ENCODE measurements at regions not wholly inside any gene's neighbourhood (a gene's known extent, or its start where the extent isn't known, plus 50 kb on each side); places are given as distances from the start of the nearest gene placed in this dataset.

- no peaks in the 10 kb centered on the region for H3K4me1 ChIP-seq (ENCODE audit: control insufficient read depth in 2 of 2, insufficient read depth in 2 of 2, low read length in 1 of 2)
- no peaks in the 10 kb centered on the region for H3K36me3 ChIP-seq (ENCODE audit: control insufficient read depth in 2 of 2, insufficient read depth in 2 of 2, low read length in 1 of 2)
- 57 to 59% methylated on average over 2 of the region's 2 CpGs for WGBS, 2 donors
- H3K9me3 ChIP-seq (ENCODE audit: control insufficient read depth in 2 of 2, insufficient read depth in 1 of 2, low read depth in 1 of 2, low read length in 1 of 2), result no peaks in the 10 kb centered on the region
- no peak overlapping the region for H3K27ac ChIP-seq (ENCODE audit: low read depth in 2 of 2, low read length in 1 of 2)
- H3K4me3 ChIP-seq (ENCODE audit: low read depth in 1 of 2, low read length in 2 of 2), result no peak overlapping the region
- no peaks in the 10 kb centered on the region for H3K27me3 ChIP-seq (ENCODE audit: control insufficient read depth in 1 of 2, insufficient read depth in 2 of 2, low read length in 2 of 2)
Observed at GRCh38 chr6:130598021-130598989, 228.9 kb upstream of the SMLR1 start.

- Histone ChIP-seq H3K36me3 (ENCODE audit: control insufficient read depth in 2 of 2, insufficient read depth in 2 of 2, low read length in 1 of 2) (no peaks in the 10 kb centered on the region), H3K27me3 (ENCODE audit: control insufficient read depth in 1 of 2, insufficient read depth in 2 of 2, low read length in 2 of 2) (no peaks in the 10 kb centered on the region), H3K27ac (ENCODE audit: low read depth in 2 of 2, low read length in 1 of 2) (no peak overlapping the region), H3K4me1 (ENCODE audit: control insufficient read depth in 2 of 2, insufficient read depth in 2 of 2, low read length in 1 of 2) (no peaks in the 10 kb centered on the region), H3K9me3 (ENCODE audit: control insufficient read depth in 2 of 2, insufficient read depth in 1 of 2, low read depth in 1 of 2, low read length in 1 of 2) (no peaks in the 10 kb centered on the region), H3K4me3 (ENCODE audit: low read depth in 1 of 2, low read length in 2 of 2) (no peak overlapping the region)
- whole genome bisulfite sequencing, 2 donors, result 83 to 95% methylated on average over 2 of the region's 2 CpGs
Observed at GRCh38 chr6:130600880-130601341, 226.3 kb upstream of the SMLR1 start.

- H3K9me3 ChIP-seq (ENCODE audit: control insufficient read depth in 2 of 2, insufficient read depth in 1 of 2, low read depth in 1 of 2, low read length in 1 of 2), result no peaks in the 10 kb centered on the region
- H3K27me3 ChIP-seq (ENCODE audit: control insufficient read depth in 1 of 2, insufficient read depth in 2 of 2, low read length in 2 of 2), result no peaks in the 10 kb centered on the region
- no peak overlapping the region for H3K4me3 ChIP-seq (ENCODE audit: low read depth in 1 of 2, low read length in 2 of 2)
- no peaks in the 10 kb centered on the region for H3K36me3 ChIP-seq (ENCODE audit: control insufficient read depth in 2 of 2, insufficient read depth in 2 of 2, low read length in 1 of 2)
- 60 to 63% methylated on average over 8 of the region's 8 CpGs for WGBS, 2 donors
- H3K27ac ChIP-seq (ENCODE audit: low read depth in 2 of 2, low read length in 1 of 2), result no peak overlapping the region
- no peaks in the 10 kb centered on the region for H3K4me1 ChIP-seq (ENCODE audit: control insufficient read depth in 2 of 2, insufficient read depth in 2 of 2, low read length in 1 of 2)
Observed at GRCh38 chr6:130602151-130602770, 224.9 kb upstream of the SMLR1 start.

- H3K4me3 ChIP-seq (ENCODE audit: low read depth in 1 of 2, low read length in 2 of 2), result no peak overlapping the region
- H3K4me1 ChIP-seq (ENCODE audit: control insufficient read depth in 2 of 2, insufficient read depth in 2 of 2, low read length in 1 of 2), result no peaks in the 10 kb centered on the region
- H3K9me3 ChIP-seq (ENCODE audit: control insufficient read depth in 2 of 2, insufficient read depth in 1 of 2, low read depth in 1 of 2, low read length in 1 of 2), result no peaks in the 10 kb centered on the region
- no peak overlapping the region for H3K27ac ChIP-seq (ENCODE audit: low read depth in 2 of 2, low read length in 1 of 2)
- H3K27me3 ChIP-seq (ENCODE audit: control insufficient read depth in 1 of 2, insufficient read depth in 2 of 2, low read length in 2 of 2), result no peaks in the 10 kb centered on the region
- no peaks in the 10 kb centered on the region for H3K36me3 ChIP-seq (ENCODE audit: control insufficient read depth in 2 of 2, insufficient read depth in 2 of 2, low read length in 1 of 2)
- WGBS, 2 donors, result 92 to 93% methylated on average over 3 of the region's 3 CpGs
Observed at GRCh38 chr6:130603391-130603790, 223.8 kb upstream of the SMLR1 start.

- Histone ChIP-seq H3K36me3 (ENCODE audit: control insufficient read depth in 2 of 2, insufficient read depth in 2 of 2, low read length in 1 of 2) (no peaks in the 10 kb centered on the region), H3K27me3 (ENCODE audit: control insufficient read depth in 1 of 2, insufficient read depth in 2 of 2, low read length in 2 of 2) (no peaks in the 10 kb centered on the region), H3K4me3 (ENCODE audit: low read depth in 1 of 2, low read length in 2 of 2) (no peak overlapping the region), H3K9me3 (ENCODE audit: control insufficient read depth in 2 of 2, insufficient read depth in 1 of 2, low read depth in 1 of 2, low read length in 1 of 2) (no peaks in the 10 kb centered on the region), H3K27ac (ENCODE audit: low read depth in 2 of 2, low read length in 1 of 2) (no peak overlapping the region), H3K4me1 (ENCODE audit: control insufficient read depth in 2 of 2, insufficient read depth in 2 of 2, low read length in 1 of 2) (no peaks in the 10 kb centered on the region)
- WGBS, 2 donors, result 37 to 50% methylated on average over 2 of the region's 2 CpGs
Observed at GRCh38 chr6:130604841-130605399, 222.3 kb upstream of the SMLR1 start.

- Histone ChIP-seq H3K36me3 (ENCODE audit: control insufficient read depth in 2 of 2, insufficient read depth in 2 of 2, low read length in 1 of 2) (no peaks in the 10 kb centered on the region), H3K27me3 (ENCODE audit: control insufficient read depth in 1 of 2, insufficient read depth in 2 of 2, low read length in 2 of 2) (no peaks in the 10 kb centered on the region), H3K9me3 (ENCODE audit: control insufficient read depth in 2 of 2, insufficient read depth in 1 of 2, low read depth in 1 of 2, low read length in 1 of 2) (no peaks in the 10 kb centered on the region), H3K4me3 (ENCODE audit: low read depth in 1 of 2, low read length in 2 of 2) (no peak overlapping the region), H3K27ac (ENCODE audit: low read depth in 2 of 2, low read length in 1 of 2) (no peak overlapping the region), H3K4me1 (ENCODE audit: control insufficient read depth in 2 of 2, insufficient read depth in 2 of 2, low read length in 1 of 2) (peaks cover 0 to 2% of the 10 kb centered on the region in 2 donors)
- 35 to 49% methylated on average over 2 of the region's 2 CpGs for WGBS, 2 donors
Observed at GRCh38 chr6:130610303-130610702, 216.9 kb upstream of the SMLR1 start.

- WGBS, 2 donors, result 69 to 81% methylated on average over 7 of the region's 7 CpGs
- Histone ChIP-seq H3K27ac (ENCODE audit: low read depth in 2 of 2, low read length in 1 of 2) (no peak overlapping the region), H3K4me1 (ENCODE audit: control insufficient read depth in 2 of 2, insufficient read depth in 2 of 2, low read length in 1 of 2) (peaks cover 0 to 2% of the 10 kb centered on the region in 2 donors), H3K4me3 (ENCODE audit: low read depth in 1 of 2, low read length in 2 of 2) (no peak overlapping the region), H3K9me3 (ENCODE audit: control insufficient read depth in 2 of 2, insufficient read depth in 1 of 2, low read depth in 1 of 2, low read length in 1 of 2) (peaks cover 0 to 2% of the 10 kb centered on the region in 2 donors), H3K36me3 (ENCODE audit: control insufficient read depth in 2 of 2, insufficient read depth in 2 of 2, low read length in 1 of 2) (no peaks in the 10 kb centered on the region), H3K27me3 (ENCODE audit: control insufficient read depth in 1 of 2, insufficient read depth in 2 of 2, low read length in 2 of 2) (no peaks in the 10 kb centered on the region)
Observed at GRCh38 chr6:130611366-130611765, 215.8 kb upstream of the SMLR1 start.

GRCh38 chr6:130613176-130613575 is 214.0 kb upstream of the SMLR1 start:
- no peaks in the 10 kb centered on the region for H3K36me3 ChIP-seq (ENCODE audit: control insufficient read depth in 2 of 2, insufficient read depth in 2 of 2, low read length in 1 of 2)
- H3K4me3 ChIP-seq (ENCODE audit: low read depth in 1 of 2, low read length in 2 of 2), result no peak overlapping the region
- H3K9me3 ChIP-seq (ENCODE audit: control insufficient read depth in 2 of 2, insufficient read depth in 1 of 2, low read depth in 1 of 2, low read length in 1 of 2), result peaks cover 0 to 2% of the 10 kb centered on the region in 2 donors
- 89 to 93% methylated on average over 7 of the region's 7 CpGs for WGBS, 2 donors
- H3K27me3 ChIP-seq (ENCODE audit: control insufficient read depth in 1 of 2, insufficient read depth in 2 of 2, low read length in 2 of 2), result no peaks in the 10 kb centered on the region
- H3K27ac ChIP-seq (ENCODE audit: low read depth in 2 of 2, low read length in 1 of 2), result peak overlapping the region in 1 of 2 donors; percentile 10
- H3K4me1 ChIP-seq (ENCODE audit: control insufficient read depth in 2 of 2, insufficient read depth in 2 of 2, low read length in 1 of 2), result peaks cover 0 to 2% of the 10 kb centered on the region in 2 donors

- Histone ChIP-seq H3K27me3 (ENCODE audit: control insufficient read depth in 1 of 2, insufficient read depth in 2 of 2, low read length in 2 of 2) (no peaks in the 10 kb centered on the region), H3K9me3 (ENCODE audit: control insufficient read depth in 2 of 2, insufficient read depth in 1 of 2, low read depth in 1 of 2, low read length in 1 of 2) (peaks cover 0 to 2% of the 10 kb centered on the region in 2 donors), H3K4me3 (ENCODE audit: low read depth in 1 of 2, low read length in 2 of 2) (no peak overlapping the region), H3K4me1 (ENCODE audit: control insufficient read depth in 2 of 2, insufficient read depth in 2 of 2, low read length in 1 of 2) (peaks cover 0 to 2% of the 10 kb centered on the region in 2 donors), H3K27ac (ENCODE audit: low read depth in 2 of 2, low read length in 1 of 2) (no peak overlapping the region), H3K36me3 (ENCODE audit: control insufficient read depth in 2 of 2, insufficient read depth in 2 of 2, low read length in 1 of 2) (no peaks in the 10 kb centered on the region)
- 94 to 95% methylated on average over 1 of the region's 1 CpG for WGBS, 2 donors
Observed at GRCh38 chr6:130615816-130616215, 211.4 kb upstream of the SMLR1 start.

Data from esophagus (tissue), 2 donors.